Smooth muscle cell (in vitro differentiated cells): ENCODE measurements at regions not wholly inside any gene's neighbourhood (a gene's known extent, or its start where the extent isn't known, plus 50 kb on each side); places are given as distances from the start of the nearest gene placed in this dataset.

Experiments
- DNase-seq: peaks from one replicate; lab custom pipeline; 2025; ENCODE audit not compliant: unreplicated experiment; lab: John Stamatoyannopoulos, UW
- H2AFZ ChIP-seq: fragments of 200-600 bp; sonication (generic); 2 replicates; pipeline ENCODE4 v1.6.0; 2016; ENCODE audit warnings: antibody characterized with exemption, low read depth, mild to moderate bottlenecking
- H3F3A ChIP-seq: fragments of 200-600 bp; sonication (generic); 2 replicates; pipeline ENCODE4 v1.6.0; 2017; ENCODE audit warnings: antibody characterized with exemption, low read depth
- H3K27ac ChIP-seq: fragments of 200-600 bp; sonication (generic); 2 replicates; pipeline ENCODE4 v1.5.1; 2016; ENCODE audit warnings: low read depth, mild to moderate bottlenecking
- H3K27me3 ChIP-seq: fragments of 200-600 bp; sonication (generic); 2 replicates; pipeline ENCODE4 v1.6.1; 2016; ENCODE audit warnings: low read depth, mild to moderate bottlenecking
- H3K36me3 ChIP-seq: fragments of 200-600 bp; sonication (generic); 2 replicates; pipeline ENCODE4 v1.5.1; 2016; ENCODE audit warnings: low read depth
- H3K4me1 ChIP-seq: fragments of 200-600 bp; sonication (generic); 2 replicates; pipeline ENCODE4 v1.5.1; 2016; ENCODE audit warnings: low read depth
- H3K4me2 ChIP-seq: fragments of 200-600 bp; sonication (generic); 2 replicates; pipeline ENCODE4 v1.6.0; 2016; ENCODE audit warnings: mild to moderate bottlenecking
- H3K4me3 ChIP-seq: fragments of 200-600 bp; sonication (generic); 2 replicates; pipeline ENCODE4 v1.5.1; 2016; ENCODE audit warnings: mild to moderate bottlenecking
- H3K79me2 ChIP-seq: fragments of 200-600 bp; sonication (generic); 2 replicates; pipeline ENCODE4 v1.6.0; 2016; ENCODE audit warnings: low read depth, mild to moderate bottlenecking
- H3K9ac ChIP-seq: fragments of 200-600 bp; sonication (generic); 2 replicates; pipeline ENCODE4 v1.6.0; 2016; ENCODE audit warnings: low read depth
- H3K9me3 ChIP-seq: fragments of 200-600 bp; sonication (generic); replicated peaks from 2 replicates; pipeline ENCODE4 v1.5.1; 2016; ENCODE audit warnings: low read depth
- H4K20me1 ChIP-seq: fragments of 200-600 bp; sonication (generic); 2 replicates; pipeline ENCODE4 v1.6.0; 2016; ENCODE audit warnings: low read depth
- WGBS: methylation state at CpG from one replicate; pipeline ENCODE4 v1.1.7; 2016; ENCODE audit warnings: low lambda C conversion rate; 5-methylcytosine and 5-hydroxymethylcytosine counted together
- TF ChIP-seq, protein P1 (sequence below): fragments of 200-600 bp; sonication (generic); IDR thresholded peaks from 2 replicates; pipeline ENCODE4 v1.5.1; 2017; ENCODE audit warnings: borderline replicate concordance, mild to moderate bottlenecking, antibody characterized with exemption; ENCODE audit not compliant: insufficient read depth, poor library complexity, severe bottlenecking

DNA sequence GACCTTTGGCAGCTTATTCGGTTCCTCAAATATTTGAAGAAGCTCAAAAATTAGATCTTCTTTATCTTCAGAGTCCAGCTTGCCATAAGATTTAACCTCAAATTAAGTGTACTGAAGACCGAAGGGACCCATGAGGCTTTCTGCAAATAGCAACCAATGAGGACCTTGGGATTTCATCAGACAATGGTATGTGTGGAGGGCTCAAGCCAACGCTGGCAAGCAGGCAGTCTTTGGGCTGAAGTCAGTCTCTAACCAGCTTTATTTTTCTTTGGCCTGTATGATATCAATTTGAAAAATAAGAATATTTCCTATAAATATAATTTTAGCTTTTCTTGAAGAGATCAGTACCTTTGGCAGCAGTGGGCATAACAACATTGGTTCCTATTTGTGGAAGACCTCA lies 692.7 kb downstream of the MCTP2 start:
- no peak overlapping the region for H3K4me2 ChIP-seq
- H2AFZ ChIP-seq: no peak overlapping the region
- TF ChIP-seq, protein P1, sequence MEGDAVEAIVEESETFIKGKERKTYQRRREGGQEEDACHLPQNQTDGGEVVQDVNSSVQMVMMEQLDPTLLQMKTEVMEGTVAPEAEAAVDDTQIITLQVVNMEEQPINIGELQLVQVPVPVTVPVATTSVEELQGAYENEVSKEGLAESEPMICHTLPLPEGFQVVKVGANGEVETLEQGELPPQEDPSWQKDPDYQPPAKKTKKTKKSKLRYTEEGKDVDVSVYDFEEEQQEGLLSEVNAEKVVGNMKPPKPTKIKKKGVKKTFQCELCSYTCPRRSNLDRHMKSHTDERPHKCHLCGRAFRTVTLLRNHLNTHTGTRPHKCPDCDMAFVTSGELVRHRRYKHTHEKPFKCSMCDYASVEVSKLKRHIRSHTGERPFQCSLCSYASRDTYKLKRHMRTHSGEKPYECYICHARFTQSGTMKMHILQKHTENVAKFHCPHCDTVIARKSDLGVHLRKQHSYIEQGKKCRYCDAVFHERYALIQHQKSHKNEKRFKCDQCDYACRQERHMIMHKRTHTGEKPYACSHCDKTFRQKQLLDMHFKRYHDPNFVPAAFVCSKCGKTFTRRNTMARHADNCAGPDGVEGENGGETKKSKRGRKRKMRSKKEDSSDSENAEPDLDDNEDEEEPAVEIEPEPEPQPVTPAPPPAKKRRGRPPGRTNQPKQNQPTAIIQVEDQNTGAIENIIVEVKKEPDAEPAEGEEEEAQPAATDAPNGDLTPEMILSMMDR: no peak

DNA sequence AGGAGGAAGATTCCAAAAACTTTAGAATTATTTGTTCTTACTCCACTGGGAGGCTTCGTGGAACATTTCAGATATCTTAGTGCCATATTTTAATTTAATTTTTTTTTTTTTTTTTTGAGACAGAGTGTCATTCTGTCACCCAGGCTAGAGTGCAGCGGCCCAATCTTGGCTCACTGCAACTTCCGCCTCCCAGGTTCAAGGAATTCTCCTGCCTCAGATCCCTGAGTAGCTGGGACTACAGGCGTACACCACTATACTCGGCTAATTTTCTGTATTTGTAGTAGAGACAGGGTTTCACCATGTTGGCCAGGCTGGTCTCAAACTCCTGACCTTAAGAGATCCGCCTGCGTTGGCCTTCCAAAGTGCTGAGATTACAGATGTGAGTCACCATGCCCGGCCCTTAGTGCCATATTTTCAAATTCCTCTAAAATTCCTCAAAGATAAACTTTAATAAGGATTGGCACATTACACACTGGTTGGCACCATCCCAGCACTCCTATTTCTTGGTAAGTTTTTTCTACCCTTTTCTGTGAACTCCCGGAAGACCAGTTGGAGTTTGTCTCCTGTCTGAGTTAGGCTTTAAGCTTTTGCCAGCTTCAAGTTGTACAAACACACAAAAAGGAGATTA lies 693.7 kb downstream of the MCTP2 start:
- H3K9ac ChIP-seq: no peak overlapping the region
- TF ChIP-seq, protein P1: no peak
- H3K36me3 ChIP-seq: no peaks in the 10 kb centered on the region
- no peak overlapping the region for H3K27ac ChIP-seq
- WGBS: 93% methylated on average over 9 of the region's 9 CpGs
- H3F3A ChIP-seq: no peaks in the 10 kb centered on the region
- no peaks in the 10 kb centered on the region for H3K27me3 ChIP-seq
- H3K79me2 ChIP-seq: no peaks in the 10 kb centered on the region
- no peak for DNase-seq
- no peak overlapping the region for H2AFZ ChIP-seq
- no peak overlapping the region for H3K4me3 ChIP-seq
- H4K20me1 ChIP-seq: no peaks in the 10 kb centered on the region
- H3K9me3 ChIP-seq: no peaks in the 10 kb centered on the region
- H3K4me1 ChIP-seq: no peaks in the 10 kb centered on the region
- no peak overlapping the region for H3K4me2 ChIP-seq

More for the DNA sequence above, 692.7 kb downstream of the MCTP2 start:
- no peak for DNase-seq
- no peaks in the 10 kb centered on the region for H3F3A ChIP-seq
- no peaks in the 10 kb centered on the region for H3K36me3 ChIP-seq
- H3K4me3 ChIP-seq: no peak overlapping the region
- no peak overlapping the region for H3K27ac ChIP-seq
- no peaks in the 10 kb centered on the region for H4K20me1 ChIP-seq
- no peaks in the 10 kb centered on the region for H3K9me3 ChIP-seq
- H3K27me3 ChIP-seq: no peaks in the 10 kb centered on the region
- 93% methylated on average over 3 of the region's 3 CpGs for WGBS
- no peaks in the 10 kb centered on the region for H3K4me1 ChIP-seq
- H3K79me2 ChIP-seq: no peaks in the 10 kb centered on the region
- no peak overlapping the region for H3K9ac ChIP-seq

DNA sequence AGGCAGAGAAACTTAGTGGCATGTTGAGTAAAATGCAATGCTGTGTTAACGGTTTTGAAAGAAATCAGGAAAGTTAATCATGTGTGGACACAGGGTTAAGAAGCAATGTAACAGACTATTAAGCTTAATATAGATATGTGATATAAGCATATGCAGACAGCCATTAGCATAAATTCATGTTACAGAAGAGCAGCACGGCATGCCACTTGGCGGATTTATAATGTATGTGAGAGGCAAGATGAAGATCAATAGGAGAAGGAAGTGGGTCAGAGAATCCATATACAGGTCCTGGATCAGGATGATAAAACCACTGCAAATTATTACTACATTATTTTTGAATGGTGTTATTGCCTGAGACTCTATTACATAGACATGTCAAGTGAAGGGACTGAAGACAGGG lies 694.3 kb downstream of the MCTP2 start:
- H3K4me1 ChIP-seq: no peaks in the 10 kb centered on the region
- no peak overlapping the region for H3K4me3 ChIP-seq
- H3K9me3 ChIP-seq: no peaks in the 10 kb centered on the region
- H3K4me2 ChIP-seq: no peak overlapping the region
- WGBS: 97% methylated on average over 3 of the region's 3 CpGs
- no peaks in the 10 kb centered on the region for H4K20me1 ChIP-seq
- no peak overlapping the region for H2AFZ ChIP-seq
- no peak overlapping the region for H3K27ac ChIP-seq
- H3K36me3 ChIP-seq: no peaks in the 10 kb centered on the region
- no peaks in the 10 kb centered on the region for H3K27me3 ChIP-seq
- no peaks in the 10 kb centered on the region for H3K79me2 ChIP-seq
- H3K9ac ChIP-seq: no peak overlapping the region
- no peaks in the 10 kb centered on the region for H3F3A ChIP-seq
- TF ChIP-seq, protein P1: no peak
- DNase-seq: no peak

DNA sequence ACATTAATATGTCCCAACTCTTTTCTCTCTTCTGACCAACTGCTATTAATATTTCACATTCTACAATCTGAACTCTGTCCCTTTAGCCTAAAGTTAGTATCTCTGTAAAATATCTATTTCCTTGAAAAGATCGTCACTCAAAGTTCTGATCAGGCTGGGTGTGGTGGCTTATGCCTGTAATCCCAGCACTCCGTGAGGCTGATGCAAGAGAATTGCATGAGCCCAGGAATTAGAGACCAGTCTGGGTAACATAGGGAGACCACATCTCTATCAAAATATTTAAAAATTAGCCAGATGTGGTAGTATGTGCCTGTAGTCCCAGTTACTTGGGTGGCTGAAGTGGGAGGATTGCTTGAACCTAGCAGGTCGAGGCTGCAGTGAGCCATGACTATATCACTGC lies 695.6 kb downstream of the MCTP2 start:
- Histone ChIP-seq H2AFZ (no peak overlapping the region), H3K9ac (no peak overlapping the region), H3K36me3 (no peaks in the 10 kb centered on the region), H3F3A (no peaks in the 10 kb centered on the region), H3K27ac (no peak overlapping the region), H3K4me2 (no peak overlapping the region), H3K4me3 (no peak overlapping the region), H3K9me3 (no peaks in the 10 kb centered on the region), H3K4me1 (no peaks in the 10 kb centered on the region), H3K27me3 (no peaks in the 10 kb centered on the region), H3K79me2 (no peaks in the 10 kb centered on the region), H4K20me1 (no peaks in the 10 kb centered on the region)
- WGBS: 88% methylated on average over 3 of the region's 3 CpGs
- TF ChIP-seq, protein P1: no peak
- DNase-seq: no peak
